GM19351 (cell line): ENCODE measurements at regions not wholly inside any gene's neighbourhood (a gene's known extent, or its start where the extent isn't known, plus 50 kb on each side); places are given as distances from the start of the nearest gene placed in this dataset.

ENCODE experiments used
- ATAC-seq: cut with Tn5 transposase; IDR thresholded peaks from one replicate; pipeline ENCODE4 v1.9.1; 2021; ENCODE audit warnings: mild to moderate bottlenecking, moderate library complexity; ENCODE audit not compliant: unreplicated experiment

- no peak for ATAC-seq
Observed at GRCh38 chr5:168177831-168178450, 113.5 kb upstream of the WWC1 start.

DNA sequence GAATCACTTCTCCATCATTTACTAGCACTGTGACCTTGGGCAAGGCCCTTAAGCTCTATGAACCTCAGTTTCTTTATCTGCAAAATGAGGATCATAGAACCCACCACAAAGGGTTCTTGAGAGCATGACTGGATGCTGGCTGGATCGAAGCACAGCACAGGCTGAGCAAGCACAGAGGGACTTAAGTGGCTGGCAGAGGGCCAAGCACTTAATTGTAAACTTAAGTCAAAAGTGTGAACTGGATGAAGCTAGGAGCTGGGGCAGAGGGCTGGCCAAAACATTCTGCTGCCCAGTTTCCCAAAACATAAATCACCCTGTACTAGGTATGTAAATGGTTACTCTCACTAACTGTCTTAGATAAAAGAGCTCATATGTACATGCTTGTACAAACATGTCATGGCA, 112.3 kb upstream of the WWC1 start:
- ATAC-seq, result no peak

DNA sequence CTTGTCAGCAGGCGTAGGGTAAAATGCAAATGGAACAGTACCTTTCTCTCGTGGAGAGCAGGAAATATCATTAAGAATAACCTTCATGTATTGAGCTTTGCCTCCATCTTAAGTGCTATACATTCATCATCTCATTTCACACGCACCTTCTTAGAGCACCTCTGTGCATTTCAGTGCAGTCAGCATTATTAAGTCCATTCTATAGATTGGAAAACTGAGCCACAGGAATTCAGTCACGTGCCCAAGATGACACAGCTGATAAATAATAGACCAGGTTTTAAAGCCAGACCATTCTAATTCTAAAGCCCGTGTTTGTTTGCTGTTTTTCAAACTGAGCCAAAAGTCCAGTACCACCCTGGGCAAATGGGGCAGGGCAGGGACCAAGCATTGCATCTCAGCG, 109.2 kb upstream of the WWC1 start:
- no peak for ATAC-seq

GRCh38 chr5:168184103-168184502, 107.3 kb upstream of the WWC1 start:
- peak; percentile 93 for ATAC-seq

DNA sequence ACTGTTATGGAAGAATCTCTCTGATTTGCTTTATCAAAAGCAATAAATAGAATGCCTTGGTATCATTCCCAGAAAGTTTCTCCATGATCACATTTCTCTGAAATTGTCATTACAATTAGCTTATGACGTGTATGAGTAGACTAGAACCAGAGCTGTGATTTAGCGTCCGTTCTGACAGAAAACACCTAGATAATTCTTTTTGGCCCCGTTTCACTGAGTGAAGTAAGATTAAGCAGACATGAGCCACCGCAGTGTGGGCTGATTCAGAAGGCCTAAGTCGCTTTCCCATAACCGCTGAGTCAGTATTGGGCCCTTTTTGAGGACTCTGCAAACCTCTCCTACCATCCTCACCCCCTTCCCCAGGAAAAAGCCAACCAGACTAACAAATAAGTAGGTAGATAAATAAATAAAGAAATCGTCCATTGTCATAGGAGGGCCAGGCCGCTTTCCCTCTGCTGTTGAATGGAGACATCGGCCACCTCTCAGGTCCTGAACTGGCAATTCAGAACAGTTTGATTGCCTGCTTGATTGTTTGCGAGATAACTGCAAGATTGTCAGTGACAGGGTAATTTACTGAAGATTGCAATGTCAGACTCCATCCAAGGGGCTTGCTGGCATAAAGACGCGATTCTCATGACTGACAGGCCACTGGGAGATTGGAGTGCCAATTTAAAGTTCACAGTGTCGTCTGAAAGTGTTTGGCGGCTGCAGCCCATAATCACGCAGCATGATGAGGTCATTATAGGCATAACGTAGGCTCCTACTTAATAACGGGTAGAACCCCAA, 105.0 kb upstream of the WWC1 start:
- ATAC-seq, result no peak

DNA sequence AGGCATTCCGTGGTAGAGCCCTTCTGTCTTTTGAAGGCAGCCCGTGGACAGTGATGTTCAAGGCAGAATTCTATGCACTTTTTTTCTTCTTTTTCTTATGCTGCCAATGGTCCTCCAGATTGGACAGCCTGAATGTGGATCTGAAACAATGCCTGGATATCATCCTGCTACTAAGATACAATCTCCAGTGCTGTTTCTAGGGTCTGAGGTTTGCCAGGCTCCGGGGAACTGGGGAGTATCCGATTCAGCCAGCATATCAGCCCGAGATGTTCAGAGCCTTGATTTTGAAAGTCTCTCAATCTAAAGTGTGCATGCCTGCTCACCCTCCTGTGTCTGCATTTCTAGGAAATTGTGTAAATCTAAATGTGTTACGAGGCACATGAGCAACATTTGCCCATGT, 103.8 kb upstream of the WWC1 start:
- ATAC-seq, result no peak

GRCh38 chr5:168188182-168188581, 103.3 kb upstream of the WWC1 start:
- ATAC-seq, result no peak

- ATAC-seq, result no peak
Observed at GRCh38 chr5:168192120-168192519, 99.3 kb upstream of the WWC1 start.

DNA sequence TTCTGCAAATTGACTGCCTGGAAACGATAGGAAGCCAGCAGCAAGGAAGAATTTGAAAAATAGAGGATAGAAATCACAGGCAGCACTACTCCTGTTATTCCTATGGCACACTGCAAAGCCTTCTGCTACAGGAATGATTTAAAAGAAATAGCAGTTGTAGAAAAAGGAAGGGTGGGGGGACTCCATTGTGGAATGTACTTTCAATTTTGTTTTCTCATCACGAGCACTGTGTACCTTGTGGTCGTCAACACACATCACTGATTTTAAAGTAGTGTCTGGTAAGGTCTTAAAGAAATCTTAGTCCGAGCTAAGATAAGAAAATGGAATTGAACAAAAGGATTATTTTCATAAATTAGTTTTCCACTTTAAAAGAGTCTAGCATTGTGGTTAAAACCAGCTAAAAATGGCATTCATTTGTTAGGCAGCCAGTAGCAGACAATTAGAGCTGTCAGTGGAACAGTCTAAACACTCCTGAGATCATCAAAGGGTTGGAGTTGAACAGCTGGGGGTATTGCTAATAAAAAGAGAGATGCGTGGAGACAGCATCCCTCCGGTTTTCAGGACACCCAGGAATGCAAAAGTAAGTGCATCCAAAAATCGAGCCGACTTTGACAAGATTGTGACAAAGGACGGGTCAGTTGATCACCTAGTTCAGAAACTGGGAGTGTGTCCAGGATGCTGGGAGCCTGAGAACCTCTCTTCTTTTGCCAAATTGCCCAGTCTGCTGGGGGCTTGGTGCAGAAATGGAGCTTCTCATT, 97.8 kb upstream of the WWC1 start:
- no peak for ATAC-seq

GRCh38 chr5:168195110-168195509, 96.3 kb upstream of the WWC1 start:
- no peak for ATAC-seq

- peak; percentile 71 for ATAC-seq
Observed at GRCh38 chr5:168198359-168198758, 93.1 kb upstream of the WWC1 start.

- ATAC-seq, result no peak
Observed at GRCh38 chr5:168202996-168203395, 88.4 kb upstream of the WWC1 start.

DNA sequence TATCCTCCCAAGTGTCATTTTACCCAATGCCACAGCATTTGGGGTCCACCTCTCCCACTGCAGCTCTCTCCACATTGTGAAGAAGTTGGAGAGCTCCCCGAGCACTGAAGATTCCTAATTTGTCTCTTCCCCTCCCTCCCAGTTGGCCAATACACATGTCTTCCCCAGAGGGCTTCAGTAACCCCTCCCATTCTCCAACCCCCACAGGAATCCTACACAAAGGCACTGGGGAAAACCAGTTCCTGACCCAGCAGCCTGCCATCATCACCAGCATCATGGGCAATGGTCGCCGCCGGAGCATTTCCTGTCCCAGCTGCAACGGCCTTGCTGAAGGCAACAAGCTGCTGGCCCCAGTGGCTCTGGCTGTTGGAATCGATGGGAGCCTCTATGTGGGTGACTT, 87.3 kb upstream of the WWC1 start:
- no peak for ATAC-seq

- no peak for ATAC-seq
Observed at GRCh38 chr5:168207450-168208029, 83.9 kb upstream of the WWC1 start.

GRCh38 chr5:168209244-168209995, 82.0 kb upstream of the WWC1 start:
- ATAC-seq, result no peak

GRCh38 chr5:168209997-168210396, 81.4 kb upstream of the WWC1 start:
- no peak for ATAC-seq

- ATAC-seq, result no peak
Observed at GRCh38 chr5:168211245-168211644, 80.2 kb upstream of the WWC1 start.

DNA sequence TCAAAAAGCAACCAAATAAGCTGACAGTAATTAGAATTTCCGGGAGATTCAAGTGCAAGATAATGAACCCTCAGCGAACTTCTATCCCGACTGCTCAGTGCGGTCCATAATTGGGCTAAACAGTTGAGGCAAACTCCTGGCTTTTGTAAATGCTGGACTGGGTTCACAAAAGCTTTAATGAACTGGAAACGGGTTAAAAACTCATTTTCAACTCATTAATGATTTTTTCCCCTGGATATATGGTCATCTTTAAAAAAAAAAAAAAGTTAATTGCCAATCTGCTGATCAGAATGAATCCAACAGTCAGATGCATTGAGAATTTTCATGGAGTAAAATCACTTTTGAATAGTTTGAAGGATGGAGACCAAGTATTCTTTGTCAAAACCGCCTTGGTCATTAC, 79.5 kb upstream of the WWC1 start:
- ATAC-seq, result no peak

- ATAC-seq, result no peak
Observed at GRCh38 chr5:168214071-168214470, 77.4 kb upstream of the WWC1 start.

DNA sequence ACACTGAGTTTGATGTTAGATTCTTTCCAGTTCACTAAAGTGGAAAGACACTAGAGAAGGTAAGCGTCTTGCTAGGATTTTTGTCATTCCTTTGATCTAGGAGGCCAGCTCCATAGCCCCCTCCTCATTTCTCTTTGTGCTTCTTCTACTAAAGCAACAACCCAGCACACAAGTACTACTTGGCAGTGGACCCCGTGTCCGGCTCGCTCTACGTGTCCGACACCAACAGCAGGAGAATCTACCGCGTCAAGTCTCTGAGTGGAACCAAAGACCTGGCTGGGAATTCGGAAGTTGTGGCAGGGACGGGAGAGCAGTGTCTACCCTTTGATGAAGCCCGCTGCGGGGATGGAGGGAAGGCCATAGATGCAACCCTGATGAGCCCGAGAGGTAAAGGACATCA, 76.6 kb upstream of the WWC1 start:
- no peak for ATAC-seq

DNA sequence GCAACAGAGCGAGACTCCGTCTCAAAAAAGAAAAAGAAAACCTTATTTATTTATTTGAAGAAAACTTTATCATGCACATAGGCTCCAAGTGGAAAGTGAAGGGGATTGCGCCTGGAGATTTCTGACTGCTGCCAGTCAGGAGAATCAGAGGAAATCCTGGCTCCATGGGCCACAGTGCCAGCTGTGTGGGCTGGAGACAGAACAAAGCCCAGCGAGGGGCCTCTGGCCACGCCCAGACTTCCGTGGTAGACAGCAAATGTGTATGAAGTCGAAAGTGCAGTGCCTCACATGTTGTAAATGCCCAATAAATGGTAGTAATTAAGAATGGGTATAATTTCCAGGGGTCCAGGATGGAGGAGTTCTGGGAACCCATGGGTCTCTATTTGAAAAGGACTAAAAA, 75.8 kb upstream of the WWC1 start:
- no peak for ATAC-seq
